ENCODE measurements at regions not wholly inside any gene's neighbourhood (a gene's known extent, or its start where the extent isn't known, plus 50 kb on each side); places are given as distances from the start of the nearest gene placed in this dataset.
"Not testable (repeated sequence)": the region's sequence is repeated elsewhere in the genome, so short reads cannot be mapped to it uniquely, and the experiment has no call there.

DNA sequence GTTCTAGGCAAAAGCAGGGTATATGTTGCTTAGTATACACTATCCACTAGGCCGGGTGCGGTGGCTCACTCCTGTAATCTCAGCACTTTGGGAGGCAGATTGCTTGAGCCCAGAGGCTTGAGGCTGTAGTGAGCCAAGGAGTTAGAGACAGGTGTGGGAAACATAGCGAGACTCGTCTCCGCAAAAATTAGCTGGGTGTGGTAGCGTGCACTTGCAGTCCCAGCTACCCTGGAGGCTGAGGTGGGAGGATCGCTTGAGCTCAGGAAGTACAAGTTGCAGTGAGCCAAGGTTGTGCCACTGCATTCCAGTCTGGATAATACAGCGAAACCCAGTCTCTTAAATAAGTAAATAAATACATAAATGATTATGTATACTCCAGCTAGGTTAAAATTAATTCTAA lies 245.3 kb downstream of the GOLGA6L6 start:
- TF ChIP-seq, protein P1, sequence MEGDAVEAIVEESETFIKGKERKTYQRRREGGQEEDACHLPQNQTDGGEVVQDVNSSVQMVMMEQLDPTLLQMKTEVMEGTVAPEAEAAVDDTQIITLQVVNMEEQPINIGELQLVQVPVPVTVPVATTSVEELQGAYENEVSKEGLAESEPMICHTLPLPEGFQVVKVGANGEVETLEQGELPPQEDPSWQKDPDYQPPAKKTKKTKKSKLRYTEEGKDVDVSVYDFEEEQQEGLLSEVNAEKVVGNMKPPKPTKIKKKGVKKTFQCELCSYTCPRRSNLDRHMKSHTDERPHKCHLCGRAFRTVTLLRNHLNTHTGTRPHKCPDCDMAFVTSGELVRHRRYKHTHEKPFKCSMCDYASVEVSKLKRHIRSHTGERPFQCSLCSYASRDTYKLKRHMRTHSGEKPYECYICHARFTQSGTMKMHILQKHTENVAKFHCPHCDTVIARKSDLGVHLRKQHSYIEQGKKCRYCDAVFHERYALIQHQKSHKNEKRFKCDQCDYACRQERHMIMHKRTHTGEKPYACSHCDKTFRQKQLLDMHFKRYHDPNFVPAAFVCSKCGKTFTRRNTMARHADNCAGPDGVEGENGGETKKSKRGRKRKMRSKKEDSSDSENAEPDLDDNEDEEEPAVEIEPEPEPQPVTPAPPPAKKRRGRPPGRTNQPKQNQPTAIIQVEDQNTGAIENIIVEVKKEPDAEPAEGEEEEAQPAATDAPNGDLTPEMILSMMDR (IDR thresholded peaks at IDR 0.05; ENCODE audit: insufficient read depth, low read depth, low read length): not testable (repeated sequence)
- TF ChIP-seq EZH2 (IDR thresholded peaks at IDR 0.05; ENCODE audit: insufficient read depth, low read length): not testable (repeated sequence)
